HG03354 (cell line): ENCODE measurements at regions not wholly inside any gene's neighbourhood (a gene's known extent, or its start where the extent isn't known, plus 50 kb on each side); places are given as distances from the start of the nearest gene placed in this dataset.

ENCODE experiments used
- ATAC-seq: cut with Tn5 transposase; IDR thresholded peaks from one replicate; pipeline ENCODE4 v1.9.1; 2021; ENCODE audit warnings: mild to moderate bottlenecking; ENCODE audit not compliant: unreplicated experiment, poor library complexity, severe bottlenecking

GRCh38 chr22:34917239-34917638 lies 148.7 kb upstream of the ISX start:
- no peak for ATAC-seq

GRCh38 chr22:34931026-34931425 lies 134.9 kb upstream of the ISX start:
- no peak for ATAC-seq

GRCh38 chr22:34934261-34934660 lies 131.7 kb upstream of the ISX start:
- ATAC-seq = no peak

GRCh38 chr22:34943830-34944229 lies 122.1 kb upstream of the ISX start:
- ATAC-seq = no peak

- no peak for ATAC-seq
Observed at GRCh38 chr22:34946339-34946985, 119.5 kb upstream of the ISX start.

- ATAC-seq = no peak
Observed at GRCh38 chr22:34950489-34950888, 115.5 kb upstream of the ISX start.

GRCh38 chr22:34951212-34951611 lies 114.7 kb upstream of the ISX start:
- no peak for ATAC-seq

- ATAC-seq = no peak
Observed at GRCh38 chr22:34960005-34960404, 106.0 kb upstream of the ISX start.

- ATAC-seq = no peak
Observed at GRCh38 chr22:34966980-34967565, 98.9 kb upstream of the ISX start.

GRCh38 chr22:34969001-34969790 lies 96.8 kb upstream of the ISX start:
- ATAC-seq = no peak

GRCh38 chr22:34971456-34971855 lies 94.5 kb upstream of the ISX start:
- ATAC-seq = no peak

GRCh38 chr22:34972191-34972897 lies 93.6 kb upstream of the ISX start:
- no peak for ATAC-seq

- no peak for ATAC-seq
Observed at GRCh38 chr22:34973016-34973415, 92.9 kb upstream of the ISX start.

GRCh38 chr22:34973926-34974325 lies 92.0 kb upstream of the ISX start:
- ATAC-seq = no peak

- no peak for ATAC-seq
Observed at GRCh38 chr22:34975721-34976120, 90.2 kb upstream of the ISX start.

GRCh38 chr22:34976474-34976873 lies 89.5 kb upstream of the ISX start:
- ATAC-seq = no peak

- no peak for ATAC-seq
Observed at GRCh38 chr22:34976886-34977285, 89.1 kb upstream of the ISX start.

- no peak for ATAC-seq
Observed at GRCh38 chr22:34986523-34986922, 79.4 kb upstream of the ISX start.

- ATAC-seq = no peak
Observed at GRCh38 chr22:34992672-34993071, 73.3 kb upstream of the ISX start.

GRCh38 chr22:34993548-34993947 lies 72.4 kb upstream of the ISX start:
- ATAC-seq = no peak
